ENCODE measurements at regions not wholly inside any gene's neighbourhood (a gene's known extent, or its start where the extent isn't known, plus 50 kb on each side); places are given as distances from the start of the nearest gene placed in this dataset.

DNA sequence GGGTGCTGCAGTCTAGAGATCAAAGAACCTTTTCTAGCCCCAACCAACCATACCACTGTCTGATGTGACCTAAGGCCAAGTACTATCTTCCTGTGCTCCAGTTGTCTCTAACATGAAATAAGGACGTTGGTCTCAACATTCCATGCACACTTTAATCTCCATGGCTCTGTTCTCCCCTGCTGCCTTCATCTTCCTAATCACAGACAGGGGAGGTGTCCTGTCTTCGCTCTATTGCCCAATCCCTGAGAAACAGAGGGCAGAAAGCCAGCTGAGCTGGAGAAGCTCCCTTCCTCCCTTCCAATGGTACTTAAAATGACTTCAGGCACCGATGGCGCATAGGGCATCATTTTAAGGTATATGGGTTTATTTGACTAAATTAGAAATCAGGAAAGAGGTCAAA lies 148.9 kb upstream of the GNAO1 start:
- intact Hi-C loops (cut with DNase I), result loop anchor here (10.0 kb wide), 1 partner anchor 282 kb away; no protein-coding TSS in a partner anchor
- no peak for DNase-seq
- Histone ChIP-seq H3K9me3 (no peaks in the 10 kb centered on the region), H3K27me3 (no peaks in the 10 kb centered on the region), H3K9ac (ENCODE audit: low read depth in 2 of 2, low read length in 2 of 2) (no peak overlapping the region), H3K4me1 (no peaks in the 10 kb centered on the region), H3K27ac (no peak overlapping the region), H3K36me3 (no peaks in the 10 kb centered on the region), H3K4me3 (no peak overlapping the region)
- no peak for TF ChIP-seq CTCF (IDR thresholded peaks at IDR 0.05)

- no peaks in the 10 kb centered on the region for H3K4me1 ChIP-seq
- no peak overlapping the region for H3K27ac ChIP-seq
- no peaks in the 10 kb centered on the region for H3K9me3 ChIP-seq
- H3K9ac ChIP-seq (ENCODE audit: low read depth in 2 of 2, low read length in 2 of 2), result no peak overlapping the region
- no peaks in the 10 kb centered on the region for H3K36me3 ChIP-seq
- intact Hi-C loops (cut with DNase I), result loop anchor here (10.0 kb wide), 1 partner anchor 283 kb away; no protein-coding TSS in a partner anchor
- H3K4me3 ChIP-seq, result no peak overlapping the region
- no peak for TF ChIP-seq CTCF (IDR thresholded peaks at IDR 0.05)
- DNase-seq, result no peak
- H3K27me3 ChIP-seq, result no peaks in the 10 kb centered on the region
These were observed 149.6 kb upstream of the GNAO1 start for GRCh38 chr16:56041556-56042140.

DNA sequence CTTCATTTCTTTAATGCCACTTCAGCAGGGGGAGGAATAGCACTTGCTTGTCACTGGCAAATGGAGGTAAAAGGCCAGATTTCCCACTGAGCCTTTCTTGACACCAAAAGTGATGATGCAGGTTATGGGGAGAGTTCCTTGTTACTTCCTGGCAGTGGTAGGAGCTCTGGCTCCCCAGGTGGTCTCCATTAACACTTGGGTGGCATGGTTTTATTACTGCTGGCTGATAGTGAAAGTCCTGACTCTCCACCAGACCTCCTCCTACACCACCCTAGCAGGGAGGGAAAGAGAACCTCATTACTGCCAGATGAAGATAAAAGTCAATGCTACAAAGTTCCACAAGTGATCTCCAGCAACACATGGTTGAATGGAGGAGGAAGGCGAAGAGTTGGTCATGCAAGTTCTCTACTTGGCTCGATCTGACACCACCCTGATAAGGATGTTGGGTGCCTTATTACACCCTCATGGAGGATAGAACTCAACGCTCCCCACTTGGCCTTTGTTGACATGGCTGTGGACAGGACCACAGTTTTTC lies 152.7 kb upstream of the GNAO1 start:
- no peak overlapping the region for H3K9ac ChIP-seq (ENCODE audit: low read depth in 2 of 2, low read length in 2 of 2)

DNA sequence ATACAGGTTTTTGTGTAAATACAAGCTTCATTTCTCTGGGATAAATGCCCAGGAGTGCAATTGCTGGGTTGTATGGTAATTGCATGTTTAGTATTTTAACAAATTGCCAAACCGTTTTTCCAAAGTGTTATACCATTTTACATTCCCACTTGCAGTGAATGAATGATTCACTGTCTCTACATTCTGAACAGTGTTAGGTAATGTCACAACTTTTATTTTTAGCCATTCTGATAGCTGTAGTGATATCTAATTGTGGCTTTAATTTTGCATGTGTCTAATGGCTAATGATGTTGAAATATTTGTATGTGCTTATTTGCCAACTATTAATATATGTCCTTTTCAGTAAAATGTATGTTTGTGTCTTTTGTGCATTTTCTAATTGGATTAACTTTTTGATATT lies 156.9 kb upstream of the CES5A start:
- intact Hi-C loops (cut with DNase I), result no loop called here
- Histone ChIP-seq H3K4me1 (no peaks in the 10 kb centered on the region), H3K9me3 (no peaks in the 10 kb centered on the region), H3K9ac (ENCODE audit: low read depth in 2 of 2, low read length in 2 of 2) (no peak overlapping the region), H3K4me3 (no peak overlapping the region), H3K27ac (no peak overlapping the region), H3K27me3 (no peaks in the 10 kb centered on the region), H3K36me3 (no peaks in the 10 kb centered on the region)
- DNase-seq, result no peak
- TF ChIP-seq CTCF (IDR thresholded peaks at IDR 0.05), result no peak

More for the DNA sequence above, 152.7 kb upstream of the GNAO1 start:
- Histone ChIP-seq H3K27me3 (no peaks in the 10 kb centered on the region), H3K36me3 (no peaks in the 10 kb centered on the region), H3K9me3 (no peaks in the 10 kb centered on the region), H3K4me1 (no peaks in the 10 kb centered on the region), H3K27ac (no peak overlapping the region), H3K4me3 (no peak overlapping the region)
- intact Hi-C loops (cut with DNase I), result no loop called here
- no peak for DNase-seq
- TF ChIP-seq CTCF (IDR thresholded peaks at IDR 0.05), result no peak

DNA sequence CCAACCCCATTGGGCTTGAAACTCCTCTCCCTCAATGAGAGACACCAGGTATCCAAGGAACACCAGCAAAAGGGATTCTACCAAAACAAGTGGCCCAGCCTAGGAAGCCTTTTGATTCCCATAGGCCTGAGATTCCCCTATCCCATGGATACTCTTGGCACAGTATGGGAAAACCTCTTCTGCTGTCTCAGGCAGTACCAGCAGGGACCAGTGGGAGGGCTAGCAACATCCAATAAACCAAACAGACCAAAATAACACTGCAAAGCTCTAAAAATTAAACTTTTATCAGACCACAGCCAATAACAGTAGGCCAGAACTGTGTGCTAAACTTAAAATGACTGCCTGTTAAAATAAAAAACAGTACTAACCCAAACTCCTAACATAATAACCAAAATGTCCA lies 153.9 kb upstream of the CES5A start:
- Histone ChIP-seq H3K27me3 (no peaks in the 10 kb centered on the region), H3K4me3 (no peak overlapping the region), H3K36me3 (no peaks in the 10 kb centered on the region), H3K4me1 (no peaks in the 10 kb centered on the region), H3K9ac (ENCODE audit: low read depth in 2 of 2, low read length in 2 of 2) (no peak overlapping the region), H3K9me3 (no peaks in the 10 kb centered on the region), H3K27ac (no peak overlapping the region)
- DNase-seq, result no peak
- intact Hi-C loops (cut with DNase I), result no loop called here
- TF ChIP-seq CTCF (IDR thresholded peaks at IDR 0.05), result no peak

All from colonic mucosa (tissue), 4 donors.